IPS DF 4.7 (cell line): ENCODE measurements at regions not wholly inside any gene's neighbourhood (a gene's known extent, or its start where the extent isn't known, plus 50 kb on each side); places are given as distances from the start of the nearest gene placed in this dataset.
"Not testable (repeated sequence)": the region's sequence is repeated elsewhere in the genome, so short reads cannot be mapped to it uniquely, and the experiment has no call there.

Experiments
- DNase-seq: peaks from one replicate; pipeline ENCODE4 v3.0.0-alpha.2; 2013; ENCODE audit warnings: low spot score; ENCODE audit errors: extremely low read depth

DNA sequence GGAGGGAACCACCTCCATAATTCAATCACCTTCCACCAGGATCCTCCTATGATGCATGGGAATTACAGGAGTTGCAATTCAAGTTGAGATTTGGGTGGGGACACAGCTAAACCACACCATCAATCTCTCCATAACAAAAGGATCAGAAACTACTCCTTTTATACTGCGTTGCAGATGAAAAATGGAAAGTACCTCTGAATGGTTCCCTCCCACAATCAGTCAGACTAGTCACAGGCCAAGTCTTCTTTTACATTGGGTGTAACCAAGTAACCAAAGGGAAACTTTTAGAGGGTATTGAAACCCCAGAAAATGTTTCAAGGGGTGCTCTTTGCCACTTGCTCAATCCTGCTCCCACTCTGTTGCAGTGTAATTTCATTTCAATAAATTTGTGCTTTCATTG lies 504.3 kb upstream of the CNTN3 start:
- no peak for DNase-seq

DNA sequence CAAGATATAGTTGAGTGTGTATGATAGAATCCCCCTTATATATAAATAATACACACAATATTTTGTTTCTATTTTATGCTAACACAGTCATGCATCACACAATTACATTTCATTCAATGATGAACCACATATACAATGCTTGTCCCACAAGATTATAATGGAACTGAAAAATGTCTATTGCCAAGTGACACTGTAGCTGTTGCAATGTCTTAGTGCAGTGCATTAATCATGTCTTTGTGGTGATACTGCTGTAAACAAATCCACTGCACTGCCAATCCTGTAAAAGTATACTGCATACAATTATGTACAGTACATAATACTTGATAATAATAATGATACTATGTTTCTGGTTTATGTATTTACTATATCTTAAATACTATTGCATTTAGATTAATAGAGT lies 512.1 kb upstream of the CNTN3 start:
- DNase-seq: no peak

DNA sequence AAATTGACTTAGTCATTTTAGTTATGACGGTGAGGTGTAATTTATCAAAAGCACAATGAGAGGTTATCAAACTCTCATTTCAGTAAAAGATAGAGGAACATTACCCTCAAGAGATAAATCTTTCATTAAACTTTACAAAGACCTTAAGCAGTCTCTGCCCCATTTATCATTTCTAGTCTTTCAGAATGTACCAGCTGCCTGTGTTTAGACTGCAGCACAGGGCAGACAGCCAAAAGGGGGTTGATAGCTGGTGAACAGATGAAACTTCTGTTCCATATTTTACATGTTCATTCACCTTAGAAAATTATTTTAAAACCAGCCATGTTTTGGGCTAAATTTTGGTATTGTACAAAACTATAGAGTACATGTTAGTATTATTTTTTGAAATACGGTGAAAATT lies 514.6 kb upstream of the CNTN3 start:
- no peak for DNase-seq

DNA sequence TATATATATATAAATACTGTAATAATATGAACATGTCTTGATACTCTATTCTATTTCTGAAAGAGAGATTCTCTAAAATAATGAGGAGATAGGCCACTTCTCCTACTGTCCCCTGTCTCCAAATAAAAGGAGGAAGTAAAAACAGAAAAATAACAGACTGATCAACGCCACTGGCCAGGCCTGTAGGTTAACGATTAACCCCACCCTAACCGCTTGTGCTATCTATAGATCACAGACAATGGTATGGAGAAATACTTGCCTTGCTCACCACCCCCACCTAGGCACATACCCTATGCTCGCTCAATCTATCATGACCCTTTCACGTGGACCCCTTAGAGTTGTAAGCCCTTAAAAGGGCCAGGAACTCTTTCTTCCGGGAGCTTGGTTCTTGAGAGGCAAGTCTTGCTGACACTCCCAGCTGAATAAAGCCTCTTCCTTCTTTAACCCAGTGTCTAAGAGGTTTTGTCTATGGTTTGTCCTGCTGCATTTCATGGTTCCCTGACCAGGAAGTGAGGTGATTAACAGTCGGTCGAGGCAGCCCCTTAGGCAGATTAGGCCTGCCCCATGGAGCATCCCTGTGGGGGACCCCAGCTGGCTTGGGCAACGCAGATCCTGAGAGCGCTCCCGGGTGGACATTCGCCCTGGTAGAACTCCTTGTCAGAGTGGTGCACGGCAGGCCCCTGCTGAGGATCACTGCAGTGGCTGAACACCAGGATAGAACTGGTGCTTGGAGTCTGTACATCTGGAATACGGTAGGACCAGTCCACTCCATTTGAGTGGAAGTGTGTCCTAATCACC lies 521.8 kb upstream of the CNTN3 start:
- DNase-seq: no peak

DNA sequence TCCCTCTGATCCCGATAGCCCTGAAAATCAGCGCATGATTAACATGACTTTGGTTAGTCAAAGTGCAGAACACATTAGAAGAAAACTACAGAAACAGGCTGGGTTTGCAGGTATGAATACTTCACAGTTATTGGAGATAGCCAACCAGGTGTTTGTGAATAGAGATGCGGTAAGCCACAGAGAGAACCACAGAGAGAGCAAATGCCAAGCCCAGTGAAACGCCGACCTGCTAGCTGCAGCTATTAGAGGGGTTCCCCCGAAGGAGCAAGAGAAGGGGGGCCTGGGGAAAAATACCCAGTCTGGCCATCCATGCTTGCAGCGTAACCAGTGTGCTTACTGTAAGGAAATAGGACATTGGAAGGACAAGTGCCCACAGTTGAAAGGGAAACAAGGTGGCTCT lies 523.9 kb upstream of the CNTN3 start:
- DNase-seq: no peak

DNA sequence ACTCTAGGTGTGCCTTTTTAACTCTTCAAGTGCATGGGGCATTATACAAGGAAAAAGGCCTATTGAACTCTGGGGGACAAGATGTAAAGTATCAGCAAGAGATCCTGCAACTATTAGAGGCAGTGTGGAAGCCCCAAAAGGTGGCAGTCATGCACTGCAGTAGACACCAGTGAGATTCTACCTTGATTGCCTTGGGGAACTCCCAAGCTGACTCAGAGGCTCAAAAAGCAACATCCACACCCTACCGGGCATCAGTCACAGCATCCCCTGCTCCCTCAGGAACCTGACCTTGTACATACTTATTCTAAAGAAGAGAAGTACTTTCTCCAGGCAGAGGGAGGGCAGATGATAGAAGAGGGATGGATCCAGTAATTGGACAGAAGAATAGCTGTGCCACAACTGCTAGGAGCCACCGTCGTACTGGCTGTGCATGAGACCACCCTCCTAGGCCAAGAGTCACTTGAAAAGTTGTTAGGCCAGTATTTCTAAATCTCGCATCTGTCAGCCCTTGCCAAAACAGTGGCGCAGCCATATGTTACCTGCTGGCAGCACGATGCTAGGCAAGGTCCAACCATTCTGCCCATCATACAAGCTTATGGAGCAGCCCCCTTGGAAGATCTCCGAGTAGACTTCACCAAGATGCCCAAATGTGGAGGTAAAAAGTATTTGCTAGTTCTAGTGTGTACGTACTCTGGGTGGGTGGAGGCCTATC lies 523.1 kb upstream of the FRG2C start:
- no peak for DNase-seq

DNA sequence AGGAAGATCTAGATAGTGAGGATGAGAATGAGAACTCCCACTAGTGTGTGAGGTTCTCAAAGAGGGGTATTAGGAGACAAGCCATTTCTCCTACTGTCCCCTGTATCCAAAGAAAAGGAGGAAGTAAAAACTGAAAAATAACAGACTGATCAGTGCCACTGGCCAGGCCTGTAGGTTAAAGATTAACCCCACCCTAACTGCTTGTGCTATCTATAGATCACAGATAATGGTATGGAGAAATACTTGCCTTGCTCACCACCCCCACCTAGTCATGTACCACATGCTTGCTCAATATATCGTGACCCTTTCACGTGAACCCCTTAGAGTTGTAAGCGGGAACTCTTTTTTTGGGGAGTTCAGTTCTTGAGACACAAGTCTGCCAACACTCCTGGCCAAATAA lies 519.7 kb upstream of the FRG2C start:
- no peak for DNase-seq

DNA sequence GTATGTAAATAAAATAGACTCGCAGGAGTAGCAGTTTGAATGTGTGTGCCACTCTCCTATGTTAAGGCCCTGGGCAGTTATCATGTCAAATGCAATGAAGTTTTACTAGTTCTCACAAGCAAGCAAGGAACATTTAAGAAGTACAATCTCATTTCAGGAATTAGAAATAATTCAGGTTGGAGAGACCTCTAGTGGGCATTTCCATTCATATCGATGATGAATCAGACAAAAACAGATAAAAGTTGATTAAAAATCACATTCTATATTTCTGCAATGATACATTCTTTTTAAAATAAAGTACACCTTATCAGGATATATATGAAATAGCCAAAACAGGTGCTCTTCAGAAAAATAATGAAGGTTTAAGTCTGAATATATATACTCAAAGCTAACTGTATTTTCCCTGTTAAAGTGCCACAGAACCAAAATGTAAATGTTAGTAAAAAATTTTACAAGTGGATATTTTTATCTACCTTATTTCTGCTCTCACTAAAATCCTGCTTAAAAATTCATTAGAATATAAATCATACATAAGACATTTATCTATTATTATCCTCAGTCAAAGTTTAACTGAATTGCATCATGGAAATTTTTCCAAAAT lies 492.4 kb upstream of the FRG2C start:
- no peak for DNase-seq

DNA sequence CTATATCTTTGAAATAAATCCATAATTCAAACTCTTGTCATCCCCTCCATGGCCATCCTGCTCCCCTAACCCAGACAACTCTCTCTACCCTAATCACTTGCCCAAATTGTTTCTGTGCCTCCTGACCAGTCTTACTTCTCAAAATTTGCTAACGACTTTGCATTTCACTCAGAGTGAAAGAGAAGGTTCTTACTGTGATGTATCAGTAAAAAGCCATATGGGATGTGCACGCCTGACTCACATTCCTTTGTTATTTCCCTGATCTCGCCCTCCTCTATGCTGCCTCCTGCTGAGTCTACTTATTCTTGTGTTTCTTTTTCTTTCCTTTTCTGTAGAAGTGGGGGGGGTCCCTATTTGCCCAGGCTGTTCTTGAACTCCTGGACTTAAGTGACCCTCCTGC lies 487.2 kb upstream of the FRG2C start:
- no peak for DNase-seq

DNA sequence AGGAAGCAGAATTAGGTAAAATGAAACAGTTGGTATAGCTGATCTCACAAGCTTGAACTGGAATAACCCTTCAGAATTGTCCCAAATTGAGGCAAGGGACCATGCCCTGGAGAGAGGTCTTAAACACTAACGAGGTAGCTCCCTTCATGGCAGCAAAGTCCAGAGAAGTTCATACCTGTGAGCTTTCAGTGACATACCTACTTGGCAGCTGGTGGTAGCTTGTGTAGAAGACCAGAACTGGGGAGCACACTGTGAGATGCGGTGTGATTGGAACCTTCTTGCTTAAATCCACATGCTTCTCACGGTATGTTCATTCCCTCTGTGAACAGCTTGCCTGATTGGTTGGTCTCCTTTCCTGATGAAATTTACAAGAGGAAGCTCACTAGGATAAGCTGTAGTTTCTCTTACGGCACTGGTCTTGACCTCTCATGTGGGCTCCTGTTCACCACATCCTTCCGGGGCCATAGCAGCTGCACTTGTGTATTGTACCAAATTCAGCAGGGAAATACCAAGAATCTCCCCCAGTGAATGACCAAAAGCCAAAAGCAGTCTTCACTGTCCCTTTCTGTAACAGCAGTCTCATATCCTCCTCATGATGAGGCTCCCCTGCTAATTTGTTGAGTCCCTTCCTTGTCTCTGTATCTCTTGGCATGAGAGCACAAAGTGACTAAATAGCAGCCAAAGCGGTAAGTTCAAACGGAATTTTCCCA lies 483.7 kb upstream of the FRG2C start:
- no peak for DNase-seq

DNA sequence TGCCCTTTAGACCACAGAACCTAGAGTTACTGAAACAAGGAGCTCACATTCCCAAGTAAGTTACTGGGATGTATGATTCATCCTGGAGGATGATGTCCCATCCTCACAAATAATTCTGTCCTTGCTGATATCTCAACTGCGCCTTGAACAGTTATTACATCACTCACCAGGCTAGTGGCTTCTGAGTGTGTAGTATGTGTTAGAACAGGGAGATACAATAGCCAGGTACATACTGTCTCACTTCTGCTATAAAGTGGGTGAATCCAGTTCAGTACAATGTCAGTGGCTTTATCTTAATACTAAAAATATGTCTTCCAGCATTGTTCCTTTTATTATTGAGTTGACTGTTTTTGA lies 483.2 kb upstream of the FRG2C start:
- DNase-seq: no peak

DNA sequence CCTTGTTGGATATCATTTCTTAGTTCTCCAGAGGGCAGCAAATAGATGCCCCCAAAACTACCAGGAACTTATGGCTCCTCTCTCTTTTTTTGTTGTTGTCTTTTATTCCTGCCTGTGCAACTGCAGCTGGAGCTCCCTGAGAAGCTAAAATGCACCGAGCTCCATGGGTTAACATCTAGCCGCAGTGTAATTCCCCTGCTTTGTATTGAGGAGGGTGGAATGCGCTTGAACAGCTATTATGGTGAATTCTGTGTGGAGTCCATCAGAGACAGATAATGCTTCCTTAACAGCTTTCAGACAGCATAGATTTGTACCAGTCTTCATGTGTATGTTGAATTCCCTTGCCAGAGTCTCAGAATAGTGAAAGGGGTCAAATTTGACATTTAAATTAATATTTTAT lies 475.2 kb upstream of the FRG2C start:
- DNase-seq: no peak

DNA sequence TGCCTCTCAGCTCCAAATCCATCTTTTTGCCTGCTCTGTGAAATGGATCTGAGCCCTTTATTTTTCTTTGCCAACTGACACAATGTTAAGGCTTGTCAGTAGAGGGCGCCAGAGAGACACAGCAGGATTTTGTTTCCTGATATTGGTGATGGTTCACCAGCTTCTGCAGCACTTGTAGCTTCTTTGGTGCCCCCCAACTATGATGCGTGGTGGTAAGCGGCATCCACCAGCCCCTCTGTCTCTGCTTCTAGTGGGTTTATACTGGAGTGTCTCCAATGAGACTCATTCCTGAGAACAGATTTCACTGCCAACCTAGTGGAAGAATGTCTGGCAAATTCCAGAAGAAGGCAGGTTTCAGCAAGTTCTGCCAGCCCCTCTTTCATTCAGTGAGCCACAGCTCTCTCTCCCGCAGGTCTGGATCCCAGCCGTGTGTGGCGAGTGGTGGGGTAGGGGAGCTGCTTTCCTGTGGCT lies 471.9 kb upstream of the FRG2C start:
- no peak for DNase-seq

DNA sequence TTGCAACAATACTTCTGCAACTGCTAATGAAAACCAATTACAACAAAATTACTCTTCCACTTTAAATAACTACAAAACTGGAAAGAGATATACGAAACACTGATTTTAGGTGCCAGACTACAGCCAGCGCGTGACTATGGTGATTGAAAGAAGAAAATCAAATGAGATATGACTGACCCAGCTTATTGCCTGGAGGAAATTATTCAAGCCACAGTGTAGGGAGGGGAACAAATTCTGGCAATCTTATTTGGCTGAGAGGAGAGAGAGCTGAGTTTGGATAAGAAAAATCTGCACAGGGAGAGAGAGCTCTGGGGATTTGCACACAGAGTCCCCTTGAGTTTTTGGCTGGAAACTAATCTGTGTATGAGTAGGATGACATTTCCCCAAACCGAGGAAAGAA lies 470.3 kb upstream of the FRG2C start:
- no peak for DNase-seq

DNA sequence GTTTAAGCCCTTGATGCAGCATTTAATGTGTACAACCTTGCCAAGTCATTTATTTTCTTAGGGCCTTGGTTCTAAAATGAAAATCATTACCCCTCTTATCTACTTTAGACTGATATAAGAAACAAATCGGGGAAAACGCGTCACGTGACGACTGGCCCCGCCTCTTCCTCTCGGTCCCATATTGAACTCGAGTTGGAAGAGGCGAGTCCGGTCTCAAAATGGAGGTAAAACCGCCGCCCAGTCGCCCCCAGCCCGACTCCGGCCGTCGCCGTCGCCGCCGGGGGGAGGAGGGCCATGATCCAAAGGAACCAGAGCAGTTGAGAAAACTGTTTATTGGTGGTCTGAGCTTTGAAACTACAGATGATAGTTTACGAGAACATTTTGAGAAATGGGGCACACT lies 449.8 kb upstream of the FRG2C start:
- not testable (repeated sequence) for DNase-seq

DNA sequence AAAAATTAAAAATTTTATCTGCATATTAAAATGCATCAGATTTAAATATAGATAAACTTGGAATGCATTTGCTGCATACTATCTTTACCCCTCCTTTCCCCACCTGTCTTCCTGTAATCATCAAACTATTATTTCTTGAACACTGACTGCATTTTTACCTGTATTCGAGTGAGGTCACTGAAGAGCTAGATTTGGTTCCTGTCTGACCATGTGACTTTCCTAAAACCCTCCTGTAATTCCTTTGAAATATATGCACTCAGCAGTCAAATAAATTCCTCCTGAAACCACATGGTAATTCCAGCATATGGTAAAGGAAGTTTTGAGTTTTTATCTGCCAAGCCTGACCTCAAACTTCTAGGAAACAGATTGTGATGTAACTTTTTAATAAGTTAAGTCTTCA lies 445.6 kb upstream of the FRG2C start:
- no peak for DNase-seq

DNA sequence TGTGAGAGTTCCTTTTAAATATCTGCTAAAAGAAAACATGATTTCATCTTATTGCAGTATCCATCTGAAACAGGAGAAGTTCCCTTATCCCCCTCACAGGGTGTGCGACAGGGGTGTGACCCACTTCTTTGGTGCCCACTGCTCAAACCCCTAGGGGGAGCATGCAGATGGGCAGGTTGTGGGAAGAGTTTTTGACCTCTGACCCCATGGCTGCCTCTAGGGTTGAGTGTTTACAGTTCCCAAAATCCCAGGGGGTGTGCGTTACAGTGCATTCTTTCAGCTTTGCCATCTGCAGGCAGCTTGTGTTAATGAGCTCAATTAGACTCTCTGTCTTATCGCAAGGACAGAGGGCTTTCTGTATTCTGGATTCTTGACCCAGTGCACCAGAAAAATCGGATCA lies 443.2 kb upstream of the FRG2C start:
- DNase-seq: no peak

DNA sequence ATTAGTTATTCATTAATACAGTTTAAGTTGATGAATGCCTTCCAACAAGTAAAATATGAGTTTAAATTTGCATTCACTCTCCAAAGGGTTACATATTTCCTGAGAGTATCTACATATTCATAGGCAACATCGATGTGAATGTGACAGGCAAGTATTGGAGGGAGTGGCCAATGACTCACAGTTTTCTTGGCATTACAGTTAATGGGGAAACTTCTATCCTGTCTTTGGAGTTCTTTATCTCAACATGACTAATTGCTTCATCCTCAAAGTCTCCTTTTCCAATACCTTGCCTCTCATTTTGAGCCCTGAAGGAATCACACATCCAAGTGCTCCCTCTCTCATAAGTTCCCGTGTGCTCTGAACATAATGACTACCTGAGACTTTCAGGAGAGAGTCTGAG lies 439.7 kb upstream of the FRG2C start:
- no peak for DNase-seq

DNA sequence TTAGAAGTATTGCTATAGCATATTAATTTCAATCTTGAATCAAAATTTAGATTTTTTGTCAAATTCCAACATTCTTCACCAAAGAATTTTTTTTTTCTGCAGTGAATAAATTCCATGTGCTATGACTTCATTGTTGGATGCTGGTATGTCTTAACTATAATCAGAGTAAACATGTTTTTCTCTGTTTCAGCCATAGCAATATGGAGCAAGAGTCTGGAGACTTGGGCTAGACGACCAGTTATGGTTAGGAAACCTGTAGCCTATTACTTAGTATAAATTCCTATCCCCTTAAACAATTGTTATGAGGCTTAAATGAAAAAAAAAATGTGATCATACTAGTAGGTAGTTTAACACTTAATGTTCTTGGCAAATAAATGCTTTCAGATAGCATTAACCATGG lies 431.9 kb upstream of the FRG2C start:
- no peak for DNase-seq

DNA sequence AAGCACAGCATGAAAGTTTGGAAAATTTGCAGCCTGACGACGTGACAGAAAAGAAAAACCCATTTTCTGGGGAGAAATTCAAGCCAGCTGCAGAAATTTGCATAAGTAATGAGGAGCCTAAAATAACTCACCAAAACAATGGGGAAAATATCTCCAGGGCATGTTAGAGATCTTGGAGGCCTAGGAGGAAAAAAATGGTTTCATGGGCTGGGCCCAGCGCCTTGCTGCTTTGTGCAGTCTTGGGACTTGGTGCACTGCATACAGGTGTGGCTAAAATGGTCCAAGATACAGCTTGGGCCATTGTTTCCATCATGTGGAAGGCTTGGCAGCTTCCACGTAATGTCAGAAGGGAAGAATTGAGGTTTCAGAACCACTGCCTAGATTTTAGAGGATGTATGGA lies 428.5 kb upstream of the FRG2C start:
- no peak for DNase-seq

DNA sequence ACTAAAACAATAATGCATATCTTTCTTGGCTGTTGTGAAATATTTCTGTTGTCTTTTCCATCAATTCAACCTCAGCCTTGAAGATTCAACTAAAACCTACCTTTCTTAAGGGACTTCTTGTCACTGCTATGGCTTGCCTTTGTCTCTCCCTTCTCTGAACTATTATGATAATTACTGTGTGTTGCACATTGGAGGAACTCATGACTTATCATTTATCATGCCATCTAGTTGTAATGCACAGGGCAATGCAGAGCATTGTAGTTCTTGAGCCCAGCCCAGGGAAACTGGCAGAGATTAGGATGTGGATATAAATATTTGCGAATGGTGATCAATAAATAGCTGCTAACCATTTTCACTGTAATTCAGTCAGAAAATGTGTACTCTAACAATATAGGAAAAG lies 427.1 kb upstream of the FRG2C start:
- no peak for DNase-seq

DNA sequence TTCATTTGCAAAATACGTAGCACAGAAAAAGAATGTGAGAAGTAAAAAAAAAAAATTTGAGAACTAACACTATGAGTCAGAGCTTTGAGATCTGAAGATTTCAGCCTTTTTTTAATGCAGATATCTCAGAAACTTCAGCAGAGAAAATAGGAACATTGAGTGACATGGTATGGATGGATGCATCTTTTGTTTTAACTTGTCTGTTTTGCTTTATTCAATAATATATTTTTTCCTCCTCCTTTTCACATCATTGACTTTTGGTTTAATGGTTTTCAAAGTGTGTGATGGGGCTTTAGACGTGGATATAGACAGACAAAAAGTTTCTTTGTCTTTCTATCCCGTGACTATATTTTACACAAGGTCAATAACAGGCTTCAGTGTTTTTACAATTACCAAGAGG lies 426.7 kb upstream of the FRG2C start:
- DNase-seq: no peak
